Muscle of arm (tissue), 1 donor: ENCODE measurements at regions not wholly inside any gene's neighbourhood (a gene's known extent, or its start where the extent isn't known, plus 50 kb on each side); places are given as distances from the start of the nearest gene placed in this dataset.

Source experiments
- DNase-seq: peaks from one replicate; pipeline ENCODE4 v3.0.0-alpha.2; 2013

DNA sequence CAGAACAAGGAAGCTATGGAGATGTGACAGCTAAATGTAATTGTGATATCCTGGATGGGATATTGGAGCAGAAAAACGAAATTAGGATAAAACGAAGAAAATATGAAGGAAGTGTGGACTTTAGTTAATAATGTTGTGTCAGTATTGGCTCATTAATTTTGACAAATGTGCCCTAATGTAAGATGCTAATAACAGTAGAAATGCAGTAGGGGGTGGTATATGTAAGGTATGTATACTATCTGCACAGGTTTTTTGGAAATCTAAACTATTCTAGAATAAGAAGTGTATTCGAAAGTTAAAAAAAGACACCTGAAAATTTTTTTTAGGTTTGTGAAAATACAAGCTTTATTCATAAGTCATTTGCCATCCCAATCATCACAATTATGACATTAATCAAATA is 421.4 kb upstream of the B3GALT2 start:
- no peak for DNase-seq

- no peak for DNase-seq
Measured at GRCh38 chr1:193606035-193606434, 419.6 kb upstream of the B3GALT2 start.

- DNase-seq: no peak
Measured at GRCh38 chr1:193602705-193603104, 416.3 kb upstream of the B3GALT2 start.

DNA sequence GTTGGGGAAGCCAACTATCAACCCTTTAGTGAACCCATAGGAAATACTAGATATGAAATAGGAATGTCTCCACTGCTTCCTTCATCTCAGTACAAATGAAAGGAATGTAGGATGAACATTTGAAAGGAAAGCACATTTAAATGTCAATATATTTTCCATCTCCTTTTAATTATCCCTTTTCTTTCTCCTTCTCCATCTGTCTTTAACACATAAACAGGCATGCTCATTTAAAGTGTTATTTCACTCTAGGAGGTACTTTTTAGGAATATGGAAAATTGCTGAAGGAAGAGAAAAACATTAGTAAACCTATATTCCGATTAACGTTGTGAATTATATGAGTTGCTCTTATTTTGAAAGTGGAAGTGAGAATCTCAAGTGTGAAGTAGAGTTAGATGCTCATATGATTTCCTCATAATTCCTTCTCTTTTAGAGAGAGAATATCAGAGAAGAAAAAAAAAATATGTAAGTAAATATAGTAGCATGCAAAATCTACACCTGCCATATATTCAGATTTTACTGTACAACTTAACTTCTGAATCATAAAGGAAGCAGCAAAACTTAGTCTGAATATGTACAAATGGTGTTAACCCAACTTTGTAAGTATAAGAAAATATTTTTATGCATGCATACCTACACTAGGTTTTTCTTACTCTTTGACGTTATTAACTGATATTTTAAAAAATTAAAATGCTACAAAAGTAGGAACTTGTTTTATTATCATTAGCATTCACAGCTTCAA is 406.9 kb upstream of the B3GALT2 start:
- no peak for DNase-seq

- no peak for DNase-seq
Measured at GRCh38 chr1:193592317-193592716, 405.9 kb upstream of the B3GALT2 start.

- no peak for DNase-seq
Measured at GRCh38 chr1:193590102-193590501, 403.7 kb upstream of the B3GALT2 start.

DNA sequence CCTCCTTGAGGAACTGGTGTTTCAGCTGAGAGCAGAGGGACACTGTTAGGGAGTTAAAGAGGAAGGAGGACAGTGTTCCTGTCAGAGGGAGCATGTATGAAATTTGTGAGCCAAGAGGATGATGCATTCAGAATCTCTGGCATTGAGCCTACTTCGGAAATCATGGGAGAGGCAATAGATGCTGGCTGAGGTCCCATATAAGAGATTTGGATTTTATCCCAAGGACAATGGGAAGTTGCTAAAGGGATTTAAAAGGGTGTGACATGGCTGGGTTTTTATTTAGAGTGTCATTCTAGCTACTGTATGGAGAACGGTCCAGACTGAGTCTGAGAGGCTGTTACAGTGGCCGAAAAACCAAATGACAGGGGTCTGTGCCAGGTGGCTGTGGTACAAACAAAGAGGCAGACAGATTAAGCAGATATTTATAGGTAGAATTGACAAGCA is 403.2 kb upstream of the B3GALT2 start:
- DNase-seq: peak; percentile 43

- DNase-seq: peak; percentile 30
Measured at GRCh38 chr1:193588311-193589082, 402.1 kb upstream of the B3GALT2 start.

DNA sequence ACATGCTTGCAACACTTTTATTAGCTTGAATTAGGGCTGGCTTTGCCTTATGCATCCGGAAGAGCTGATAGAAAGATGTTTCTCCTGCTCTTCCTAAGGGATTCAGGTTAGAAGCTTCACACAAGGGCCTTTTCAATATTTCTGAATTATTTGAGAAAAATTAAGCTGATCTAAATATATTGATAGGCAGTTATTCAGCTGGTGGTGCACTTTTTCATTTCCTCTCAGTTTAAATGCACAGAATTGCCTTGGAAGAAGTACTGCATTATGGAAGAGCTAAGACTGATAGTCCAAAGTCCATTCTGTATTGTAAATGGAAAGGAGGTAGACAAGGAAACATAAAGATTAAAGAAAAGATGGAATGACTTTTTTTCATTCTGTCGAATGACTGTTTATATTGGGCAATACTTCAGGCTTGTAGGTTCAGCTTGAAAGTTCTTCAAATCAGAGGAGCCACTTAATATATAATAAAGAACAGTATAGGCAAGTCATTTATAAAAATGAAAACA is 398.4 kb upstream of the B3GALT2 start:
- no peak for DNase-seq

DNA sequence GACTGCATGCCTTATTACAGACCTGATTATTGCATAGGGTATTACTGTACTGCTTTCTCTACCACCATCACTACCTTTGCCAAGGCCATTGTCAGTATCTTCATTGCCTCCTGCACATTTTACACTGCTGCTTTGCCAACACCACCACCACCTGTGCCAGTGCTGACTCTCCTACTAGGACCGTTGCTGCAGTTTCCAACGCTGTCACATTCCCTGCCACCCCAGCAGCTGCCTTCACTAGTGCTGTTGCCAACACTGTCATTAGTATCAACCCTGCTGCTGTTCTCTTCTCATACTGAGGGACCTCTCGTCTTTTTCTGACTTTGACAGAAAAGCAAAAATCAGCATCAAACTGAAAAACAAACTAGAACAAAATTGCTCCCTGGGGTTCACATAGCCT is 394.9 kb upstream of the B3GALT2 start:
- no peak for DNase-seq

DNA sequence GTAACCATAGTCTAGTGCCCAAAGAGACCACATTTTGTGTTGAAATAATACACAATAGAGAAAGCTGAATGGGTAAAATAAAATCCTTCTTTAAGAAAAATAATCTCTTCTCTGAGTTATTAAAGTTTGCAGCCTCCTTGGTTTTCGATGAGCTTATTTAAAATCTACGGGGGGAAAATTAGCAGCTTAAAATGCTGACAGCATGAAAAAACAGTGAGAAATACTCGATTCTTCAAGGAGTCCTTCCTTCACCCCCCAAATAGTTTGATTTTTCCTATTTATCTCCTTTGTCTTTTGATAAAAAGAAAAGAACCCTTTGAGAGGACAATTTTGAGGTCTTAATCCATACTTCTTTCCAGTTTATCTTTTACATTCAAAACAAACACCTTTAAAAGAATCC is 394.0 kb upstream of the B3GALT2 start:
- DNase-seq: no peak

GRCh38 chr1:193579323-193579722 is 392.9 kb upstream of the B3GALT2 start:
- DNase-seq: no peak

GRCh38 chr1:193574913-193575312 is 388.5 kb upstream of the B3GALT2 start:
- no peak for DNase-seq

- DNase-seq: no peak
Measured at GRCh38 chr1:193569983-193570269, 383.5 kb upstream of the B3GALT2 start.

- no peak for DNase-seq
Measured at GRCh38 chr1:193569096-193569982, 382.9 kb upstream of the B3GALT2 start.

DNA sequence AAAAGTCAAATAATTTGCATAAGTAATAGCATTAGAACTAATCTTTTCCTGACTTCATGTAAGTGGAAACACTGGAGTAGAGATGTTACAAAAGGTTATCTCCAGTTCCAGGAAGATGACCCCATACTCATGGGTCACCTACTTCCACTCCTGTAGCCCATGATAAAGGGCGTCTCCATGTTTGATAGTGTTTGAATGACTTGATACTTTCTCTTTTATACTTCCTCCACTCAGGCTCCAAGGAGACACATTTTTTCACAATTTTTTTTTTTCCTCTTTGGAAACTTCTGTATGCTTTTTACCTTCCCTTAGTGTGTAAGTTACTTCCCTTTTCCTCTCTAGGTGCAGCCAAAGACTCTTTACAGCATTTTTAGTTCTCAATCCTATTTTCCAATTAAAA is 382.1 kb upstream of the B3GALT2 start:
- no peak for DNase-seq

DNA sequence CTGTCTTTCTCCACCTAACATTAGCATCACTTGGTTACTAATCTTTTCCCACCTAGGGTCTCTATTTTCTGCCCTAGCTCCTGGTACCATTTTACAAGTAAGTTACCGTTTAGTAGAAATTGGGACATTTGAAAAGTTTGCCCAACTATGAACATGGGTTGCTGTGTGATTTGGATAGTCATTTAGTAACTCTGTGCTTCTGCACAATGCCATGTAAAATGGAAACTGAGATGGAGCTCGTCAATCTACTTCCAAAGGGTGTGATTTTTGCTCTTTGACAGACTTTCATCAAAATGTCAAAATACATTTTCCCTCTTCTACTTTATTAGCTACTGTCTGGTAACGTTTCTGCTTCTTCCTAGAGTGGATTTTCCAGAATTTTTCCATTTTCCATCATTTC is 381.5 kb upstream of the B3GALT2 start:
- DNase-seq: no peak

DNA sequence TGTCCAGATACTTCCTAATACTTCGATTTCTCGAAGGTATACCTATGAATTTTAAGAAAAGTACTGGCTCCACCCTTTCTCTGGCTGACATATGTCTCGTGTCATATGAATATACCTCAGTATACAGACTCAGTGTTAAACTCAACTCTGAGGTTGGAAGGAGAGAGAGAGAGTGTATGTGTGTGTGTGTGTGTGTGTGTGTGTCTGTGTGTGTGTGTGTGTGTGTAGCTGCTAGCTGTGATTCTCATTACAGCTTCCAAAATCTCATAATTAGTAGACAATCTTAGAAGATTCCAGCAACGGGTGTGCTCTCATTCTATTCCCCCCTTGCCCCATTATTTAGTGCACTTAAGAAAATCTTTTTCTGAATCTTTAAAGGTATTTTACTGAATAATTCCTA is 380.3 kb upstream of the B3GALT2 start:
- no peak for DNase-seq

GRCh38 chr1:193565971-193566577 is 379.7 kb upstream of the B3GALT2 start:
- no peak for DNase-seq

DNA sequence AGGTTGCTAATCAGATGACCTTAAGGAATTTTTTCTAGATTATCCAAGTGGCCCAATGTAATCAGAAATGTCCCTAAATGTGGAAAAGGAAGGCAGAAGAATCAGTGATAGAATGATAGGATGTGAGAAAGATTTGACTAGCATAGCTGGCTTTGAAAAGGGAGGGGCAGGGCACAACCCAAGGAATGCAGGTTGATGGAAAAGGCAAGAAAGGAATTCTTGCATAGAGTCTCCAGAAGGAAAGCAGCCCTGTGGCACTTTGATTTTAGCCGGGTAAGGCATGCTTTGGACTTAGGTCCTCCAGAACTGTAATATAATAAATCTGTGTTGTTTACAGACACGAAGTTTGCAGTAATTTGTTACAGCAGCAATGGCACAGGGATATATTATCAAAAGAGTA is 375.7 kb upstream of the B3GALT2 start:
- DNase-seq: no peak

GRCh38 chr1:193558491-193559028 is 372.1 kb upstream of the B3GALT2 start:
- DNase-seq: peak; percentile 11
